Glomerular visceral epithelial cell (primary cell): ENCODE measurements at regions not wholly inside any gene's neighbourhood (a gene's known extent, or its start where the extent isn't known, plus 50 kb on each side); places are given as distances from the start of the nearest gene placed in this dataset.
A peak's percentile ranks its signal among the peaks of the same experiment; 100 is the strongest.
"Not testable (repeated sequence)": the region's sequence is repeated elsewhere in the genome, so short reads cannot be mapped to it uniquely, and the experiment has no call there.

ENCODE experiments used
- DNase-seq: peaks from one replicate; pipeline ENCODE4 v3.0.0-alpha.2; 2016; ENCODE audit errors: extremely low spot score

DNA sequence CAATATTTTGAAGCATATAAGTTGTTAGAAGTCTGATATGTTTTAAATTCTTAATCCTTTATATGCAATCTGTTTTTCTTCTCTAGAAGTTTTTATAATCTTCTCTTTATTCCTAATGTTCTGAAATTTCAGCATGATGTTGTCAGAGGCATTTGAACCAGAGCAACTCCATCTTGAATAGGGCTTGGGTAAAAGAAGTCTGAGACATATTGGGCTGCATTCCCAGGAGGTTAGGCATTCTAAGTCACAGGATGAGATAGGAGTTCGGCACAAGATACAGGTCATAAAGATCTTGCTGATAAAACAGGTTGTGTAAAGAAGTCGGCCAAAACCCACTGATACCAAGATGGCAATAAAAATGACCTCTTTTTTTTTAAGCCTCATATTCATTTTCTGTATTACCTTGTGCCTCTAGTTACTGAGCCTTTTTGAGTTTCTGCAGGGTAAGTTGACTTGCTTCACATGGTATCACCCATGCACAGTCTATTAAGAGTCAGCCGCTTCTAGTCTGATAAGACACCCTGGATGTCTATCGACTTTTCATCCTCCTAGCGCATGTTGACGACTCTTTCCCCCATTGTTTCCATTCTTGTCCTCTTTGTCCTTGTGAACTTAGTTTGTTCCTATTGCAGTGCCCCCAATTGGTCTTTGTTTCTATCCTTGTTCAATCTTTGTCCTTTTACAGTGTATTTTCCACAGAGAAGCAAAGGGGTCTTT, 80.8 kb upstream of the RNU6-1 start:
- DNase-seq = no peak

DNA sequence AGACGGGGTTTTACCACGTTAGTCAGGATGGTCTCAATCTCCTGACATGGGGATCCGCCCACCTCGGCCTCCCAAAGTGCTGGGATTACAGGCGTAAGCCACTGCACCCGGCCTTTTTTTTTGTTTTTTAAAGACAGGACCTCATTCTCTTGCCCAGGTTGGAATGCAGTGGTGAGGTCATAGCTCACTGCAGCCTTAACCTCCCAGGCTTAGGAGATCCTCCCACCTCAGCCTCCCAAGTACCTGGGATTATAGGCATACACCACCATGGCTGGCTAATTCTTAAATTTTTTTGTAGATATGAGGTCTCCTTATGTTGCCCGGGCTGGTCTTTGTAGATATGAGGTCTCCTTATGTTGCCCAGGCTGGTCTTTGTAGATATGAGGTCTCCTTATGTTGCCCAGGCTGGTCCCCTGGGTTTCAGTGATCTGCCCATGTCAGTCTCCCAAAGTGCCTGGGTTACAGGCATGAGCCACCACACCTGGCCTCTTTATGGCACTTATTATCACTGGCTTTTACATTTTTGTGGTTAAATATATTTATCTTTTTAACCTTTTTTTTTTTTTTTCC, 82.3 kb upstream of the RNU6-1 start:
- no peak for DNase-seq

DNA sequence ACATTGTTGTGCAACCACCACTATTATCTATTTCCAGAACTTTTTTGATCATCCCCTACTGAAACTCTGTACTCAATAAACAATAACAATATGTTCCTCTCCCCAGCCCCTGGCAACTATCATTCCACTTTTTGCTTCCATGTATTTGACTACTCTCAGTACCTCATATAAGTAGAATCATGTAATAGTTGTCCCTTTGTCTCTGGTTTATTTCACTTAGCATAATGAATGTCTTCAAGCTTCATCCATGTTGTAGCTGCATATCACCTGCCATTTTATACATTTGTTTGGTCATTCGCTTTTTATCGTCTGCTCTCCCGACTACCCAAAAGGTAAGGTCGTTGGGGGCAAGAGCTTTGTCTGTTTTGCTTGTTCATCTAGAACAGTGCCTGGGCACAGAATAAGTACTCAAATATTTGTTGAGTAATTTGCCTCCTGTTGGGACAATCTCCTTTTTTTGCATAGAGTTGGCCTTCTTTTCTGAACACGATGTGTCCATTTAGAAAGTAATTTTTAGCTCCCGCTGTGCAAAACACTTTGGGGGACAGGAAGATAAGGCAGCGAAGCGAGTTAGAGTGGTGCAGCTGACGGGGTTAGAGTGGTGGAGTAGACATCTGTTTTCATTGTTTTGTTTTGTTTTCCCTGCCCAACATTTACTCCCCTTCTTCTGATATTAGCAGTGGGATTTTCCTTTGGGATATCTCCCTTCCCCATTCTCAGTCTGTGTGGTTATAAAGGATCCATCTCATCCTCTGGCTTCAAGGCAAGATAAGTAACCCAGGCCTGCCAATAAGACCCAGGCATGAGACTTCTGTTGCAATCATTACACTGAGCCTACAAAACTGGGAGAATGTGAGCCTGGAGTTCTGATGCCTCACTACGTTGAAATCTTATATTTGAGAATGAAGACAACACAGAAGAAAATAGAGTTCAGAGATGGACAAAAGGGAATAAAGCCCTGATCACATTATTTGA, 83.4 kb upstream of the RNU6-1 start:
- DNase-seq = no peak

DNA sequence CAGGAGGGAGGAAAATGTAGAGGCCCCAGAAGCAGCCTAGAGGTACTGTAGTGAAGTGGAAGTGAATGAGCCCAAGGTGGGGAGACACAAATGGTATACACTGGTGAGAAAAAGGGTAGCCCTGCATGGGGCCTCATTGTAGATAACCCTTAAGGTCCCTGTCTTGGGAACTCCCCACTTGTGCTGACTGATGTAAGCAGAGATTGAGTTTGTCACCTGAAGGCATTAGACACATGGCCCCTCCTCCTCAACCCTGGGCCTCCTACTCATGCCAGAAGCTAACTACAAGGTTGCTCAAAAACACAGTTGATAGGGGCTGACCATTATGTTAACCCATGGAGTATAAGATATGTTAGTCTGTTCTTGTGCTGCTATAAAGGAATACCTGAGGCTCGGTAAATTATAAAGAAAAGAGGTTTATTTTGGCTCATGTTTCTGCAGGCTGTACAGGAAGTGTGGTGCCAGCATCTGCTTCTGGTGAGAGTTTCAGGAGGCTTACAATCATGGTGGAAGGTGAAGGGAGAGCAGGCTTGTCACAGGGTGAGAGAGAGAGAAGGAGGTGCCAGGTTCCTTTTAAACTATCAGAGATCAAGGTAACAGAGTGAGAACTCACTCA, 84.6 kb upstream of the RNU6-1 start:
- DNase-seq = no peak

DNA sequence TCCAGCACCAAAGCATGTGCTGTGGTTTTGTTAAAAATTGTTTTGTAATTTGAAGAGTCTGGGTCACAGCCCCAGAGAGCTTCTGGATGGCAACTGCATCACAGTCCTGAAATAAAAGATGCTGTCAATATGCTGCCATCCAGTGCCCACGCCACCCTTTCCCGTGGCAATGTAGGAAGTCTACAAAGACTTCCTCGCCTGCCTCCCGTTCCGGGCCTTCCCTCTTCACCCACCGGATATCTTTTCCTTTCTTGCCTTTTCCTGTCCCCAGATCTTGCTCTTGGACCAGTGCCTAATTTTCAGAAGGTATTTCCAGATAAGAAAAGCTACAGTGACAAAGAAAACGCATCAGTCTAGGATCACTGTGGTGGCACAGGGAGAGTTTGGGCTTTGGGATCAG, 85.3 kb upstream of the RNU6-1 start:
- DNase-seq = no peak

DNA sequence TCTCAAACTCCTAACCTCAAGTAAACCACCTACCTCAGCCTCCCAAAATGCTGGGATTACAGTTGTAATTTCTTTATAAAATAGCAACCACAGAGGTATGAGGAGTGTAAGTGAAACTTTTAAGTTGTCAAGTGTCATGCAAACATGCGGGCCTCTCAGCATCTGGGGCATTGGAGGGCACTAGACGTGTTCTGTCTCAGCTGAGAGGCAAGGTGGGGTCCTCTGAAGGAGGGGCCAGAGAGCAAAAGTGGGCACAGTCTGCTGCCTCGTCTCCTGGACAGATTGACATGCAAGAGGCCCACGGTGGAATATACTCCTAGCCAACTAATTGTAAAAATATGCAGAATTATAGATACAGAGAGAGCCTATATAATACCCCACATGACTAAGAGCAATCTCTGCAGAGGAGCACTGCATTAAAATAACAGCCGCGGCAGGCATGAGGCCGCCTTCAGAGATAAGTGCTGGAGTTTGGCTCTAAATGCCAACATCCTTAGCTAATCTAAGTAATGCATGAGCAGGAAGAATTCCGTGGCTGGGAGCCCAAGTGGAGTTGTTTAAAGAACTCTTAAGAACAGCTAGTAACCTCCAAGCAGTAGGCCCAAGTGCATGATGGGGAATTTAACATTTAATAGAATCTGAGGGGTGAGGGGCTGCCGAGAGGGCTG, 87.8 kb upstream of the RNU6-1 start:
- peak; percentile 87 for DNase-seq

DNA sequence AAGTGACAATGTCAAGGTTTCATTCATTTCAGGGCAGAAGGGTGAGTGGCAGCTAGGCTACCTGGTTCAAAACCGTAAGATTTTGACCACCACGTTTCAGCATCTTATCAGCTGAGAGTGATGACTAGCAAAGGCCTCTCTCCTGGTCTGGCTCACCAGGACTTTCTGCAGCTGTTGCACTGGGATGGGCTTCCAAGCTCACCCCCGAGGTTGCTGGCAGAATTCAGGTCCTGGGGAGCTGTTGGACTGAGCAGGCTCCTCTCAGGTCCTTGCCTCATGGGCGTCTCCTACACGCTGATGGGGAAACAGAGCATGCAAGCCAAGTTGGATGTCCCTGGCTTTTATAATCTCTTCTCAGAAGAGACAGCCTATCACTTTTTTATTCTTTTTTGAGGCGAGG, 88.8 kb upstream of the RNU6-1 start:
- DNase-seq = no peak

DNA sequence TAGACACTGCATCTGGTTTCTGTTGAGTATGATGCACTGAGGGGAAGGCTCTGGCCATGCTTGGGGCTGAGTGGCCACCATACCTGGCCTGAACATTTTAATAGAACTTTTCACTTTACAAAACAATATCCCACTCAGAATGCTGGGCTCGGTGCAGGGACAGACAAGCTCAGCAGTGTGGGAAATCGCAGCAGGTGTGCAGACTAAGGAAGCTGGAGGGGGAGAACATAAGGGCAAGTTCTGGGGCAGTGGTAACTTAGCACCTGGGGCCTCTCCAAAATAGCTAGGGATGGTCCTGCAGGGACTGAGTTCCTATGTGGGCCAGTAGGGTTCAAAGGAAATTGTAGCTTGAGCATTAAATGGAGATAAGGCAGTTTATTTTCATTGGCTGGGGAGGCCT, 90.9 kb upstream of the RNU6-1 start:
- no peak for DNase-seq

DNA sequence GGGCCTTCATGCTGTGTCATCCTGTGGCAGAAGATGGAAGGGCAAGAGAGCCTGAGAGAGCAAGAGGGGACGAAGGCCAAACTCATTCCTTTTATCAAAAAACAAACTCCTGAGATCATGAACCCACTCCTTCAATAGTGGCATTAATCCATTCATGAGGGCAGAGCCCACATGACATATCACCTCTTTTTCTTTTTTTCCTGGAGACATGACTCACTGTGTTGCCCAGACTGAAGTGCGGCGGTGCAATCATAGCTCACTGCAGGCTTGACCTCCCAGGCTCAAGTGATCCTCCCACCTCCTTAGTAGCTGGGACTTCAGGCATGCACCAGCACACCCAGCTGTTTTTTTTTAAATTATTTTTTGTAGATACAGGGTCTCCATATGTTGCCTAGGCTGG, 92.0 kb upstream of the RNU6-1 start:
- peak; percentile 70 for DNase-seq

DNA sequence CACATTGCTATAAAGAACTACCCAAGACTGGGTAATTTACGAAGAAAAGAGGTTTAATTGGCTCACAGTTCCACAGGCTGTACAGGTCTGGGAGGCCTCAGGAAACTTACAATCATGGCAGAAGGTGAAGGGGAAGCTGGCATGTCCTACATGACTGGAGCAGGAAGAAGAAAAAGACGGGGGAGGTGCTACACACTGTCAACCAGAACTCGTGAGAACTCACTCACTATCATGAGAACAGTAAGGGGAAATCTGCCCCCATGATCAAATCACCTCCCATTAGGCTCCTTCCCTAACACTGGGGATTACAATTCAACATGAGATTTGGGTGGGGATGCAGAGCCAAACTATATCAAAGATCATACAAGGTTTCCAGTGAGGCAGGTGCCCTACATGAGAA, 94.3 kb upstream of the RNU6-1 start:
- DNase-seq = not testable (repeated sequence)

DNA sequence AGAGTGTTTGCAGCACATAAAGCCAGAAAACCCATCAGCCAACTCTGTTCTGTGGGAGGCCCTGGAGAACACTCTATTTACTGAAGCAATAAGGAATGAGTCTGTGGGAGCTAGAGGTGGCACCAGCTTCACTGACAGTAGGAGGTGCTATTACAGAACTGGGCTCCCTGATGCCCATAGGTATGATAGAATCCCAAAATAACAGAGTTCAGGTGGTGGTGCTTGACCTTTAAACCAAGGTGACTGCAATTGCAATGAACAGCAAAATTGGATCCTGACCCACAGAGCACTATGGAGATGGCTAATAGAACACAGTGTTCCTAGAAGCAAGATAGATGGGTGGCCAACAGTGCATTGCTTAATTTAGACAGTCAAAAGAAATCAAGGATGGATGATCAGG, 95.4 kb upstream of the RNU6-1 start:
- DNase-seq = no peak

DNA sequence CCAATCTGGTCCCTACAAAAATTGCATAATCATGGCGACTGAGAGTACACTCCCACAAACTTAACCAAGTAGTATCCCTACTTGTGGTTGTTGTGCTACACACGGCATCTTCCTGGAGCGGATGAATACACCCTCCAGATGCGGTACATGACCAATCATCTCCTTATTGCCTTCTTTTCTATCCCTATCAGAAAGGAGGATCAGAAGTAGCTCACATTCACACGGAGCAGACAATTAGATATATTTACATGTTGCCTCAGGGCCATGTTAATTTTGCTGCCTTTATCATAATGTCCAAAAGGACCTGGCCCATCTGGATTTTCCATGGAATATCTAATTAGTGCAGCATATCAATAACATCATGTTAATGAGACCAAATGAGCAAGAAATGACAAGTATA, 96.4 kb upstream of the RNU6-1 start:
- DNase-seq = no peak

DNA sequence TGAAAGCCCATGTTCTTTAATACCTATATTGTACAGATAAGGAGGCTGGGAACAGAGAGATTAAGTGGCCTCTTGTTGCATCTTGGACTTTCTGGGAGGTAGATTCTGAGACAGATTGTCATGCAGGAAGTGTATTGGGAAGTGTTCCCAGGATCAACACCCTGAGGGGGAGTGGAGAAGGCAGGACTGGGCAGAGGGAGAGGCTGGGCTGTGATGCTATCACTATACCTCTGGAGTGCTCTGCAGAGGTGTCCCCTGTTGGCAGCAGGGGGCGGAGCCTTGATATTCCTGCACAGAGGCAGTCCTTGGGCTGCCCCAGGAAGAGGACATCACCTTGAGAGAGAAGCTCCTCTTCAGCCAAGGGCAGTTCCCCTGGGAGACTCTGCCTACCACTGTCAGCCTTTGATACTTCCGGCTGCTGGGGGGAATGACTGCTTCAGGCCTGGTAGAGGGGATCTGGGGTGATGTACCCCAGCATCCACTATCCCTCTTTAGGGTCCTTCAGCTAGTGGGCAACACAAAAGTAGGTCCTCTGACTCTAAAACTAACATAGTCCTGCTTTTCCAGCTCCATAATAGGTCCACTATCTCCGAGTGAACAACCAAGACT, 97.4 kb upstream of the RNU6-1 start:
- no peak for DNase-seq

DNA sequence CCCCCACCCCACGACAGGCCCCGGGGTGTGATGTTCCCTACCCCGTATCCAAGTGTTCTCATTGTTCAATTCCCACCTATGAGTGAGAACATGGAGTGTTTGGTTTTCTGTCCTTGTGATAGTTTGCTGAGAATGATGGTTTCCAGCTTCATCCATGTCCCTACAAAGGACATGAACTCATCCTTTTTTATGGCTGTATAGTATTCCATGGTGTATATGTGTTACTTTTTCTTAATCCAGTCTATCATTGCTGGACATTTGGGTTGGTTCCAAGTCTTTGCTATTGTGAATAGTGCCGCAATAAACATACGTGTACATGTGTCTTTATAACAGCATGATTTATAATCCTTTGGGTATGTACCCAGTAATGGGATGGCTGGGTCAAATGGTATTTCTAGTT, 99.3 kb upstream of the RNU6-1 start:
- not testable (repeated sequence) for DNase-seq

DNA sequence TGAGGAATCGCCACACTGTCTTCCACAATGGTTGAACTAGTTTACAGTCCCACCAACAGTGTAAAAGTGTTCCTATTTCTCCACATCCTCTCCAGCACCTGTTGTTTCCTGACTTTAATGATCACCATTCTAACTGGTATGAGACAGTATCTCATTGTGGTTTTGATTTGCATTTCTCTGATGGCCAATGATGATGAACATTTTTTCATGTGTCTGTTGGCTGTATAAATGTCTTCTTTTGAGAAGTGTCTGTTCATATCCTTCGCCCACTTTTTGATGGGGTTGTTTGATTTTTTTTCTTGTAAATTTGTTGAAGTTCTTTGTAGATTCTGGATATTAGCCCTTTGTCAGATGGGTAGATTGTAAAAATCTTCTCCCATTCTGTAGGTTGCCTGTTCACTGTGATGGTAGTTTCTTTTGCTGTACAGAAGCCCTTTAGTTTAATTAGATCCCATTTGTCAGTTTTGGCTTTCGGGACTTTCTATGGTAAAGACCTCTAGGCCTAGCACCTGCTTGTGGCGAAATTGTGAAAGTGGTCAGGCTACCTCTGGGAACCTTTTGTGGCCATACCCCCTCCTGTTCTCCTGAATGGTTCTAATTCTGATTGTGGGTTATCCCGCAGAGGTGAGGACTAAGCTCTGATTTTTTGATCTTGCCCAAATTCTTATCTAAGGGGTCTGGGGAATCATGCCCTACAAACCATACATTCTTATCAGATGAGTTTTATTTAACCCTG, 99.9 kb upstream of the RNU6-1 start:
- DNase-seq = not testable (repeated sequence)

DNA sequence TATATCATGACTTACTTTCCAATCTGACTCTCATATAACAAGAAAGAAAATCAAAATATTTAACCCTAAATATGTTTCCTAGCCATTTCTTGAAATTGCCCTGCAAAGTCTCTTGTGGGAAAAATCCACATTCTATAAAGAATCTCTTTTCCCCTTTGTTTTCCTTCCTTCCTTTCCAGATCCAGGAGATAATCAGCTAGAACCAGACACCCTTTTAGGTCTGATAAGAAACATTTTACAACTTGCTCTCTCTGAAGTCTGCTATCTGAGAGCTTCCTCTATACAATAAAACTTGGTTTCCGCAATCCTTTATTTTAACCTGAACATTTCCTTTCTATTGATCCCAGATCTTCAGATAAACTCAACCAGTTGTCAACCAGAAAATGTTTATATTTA, 100.5 kb upstream of the RNU6-1 start:
- no peak for DNase-seq

DNA sequence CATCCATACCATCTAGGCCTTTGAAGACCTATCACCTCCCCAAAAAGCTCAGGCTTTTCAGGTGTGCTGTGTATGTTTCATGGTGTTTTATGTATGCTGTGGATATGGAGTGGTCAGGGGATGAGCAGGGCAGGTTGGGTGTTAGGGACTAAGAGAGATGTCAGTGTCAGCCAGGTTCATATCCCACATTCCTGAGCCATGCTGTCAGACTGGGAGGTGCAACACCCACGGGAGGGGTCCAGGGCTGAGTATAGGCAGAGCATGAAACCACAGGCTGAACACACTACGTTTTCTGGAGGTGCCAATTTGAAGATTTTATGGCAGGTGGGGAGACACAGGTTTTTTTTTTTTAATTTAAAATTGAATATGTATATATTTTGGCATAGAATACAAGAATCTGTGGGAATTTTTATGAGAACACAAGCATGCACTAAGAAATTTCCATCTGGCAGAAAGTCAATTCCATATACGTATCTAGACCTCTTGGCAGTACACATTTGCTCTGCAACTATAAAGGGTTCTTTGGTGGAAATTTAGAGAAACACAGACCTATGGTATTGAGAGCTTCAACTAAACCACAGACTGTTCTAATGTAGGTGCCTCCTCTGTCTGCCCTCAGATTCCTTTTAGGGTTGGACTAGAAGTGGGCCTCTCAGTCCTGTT, 101.9 kb upstream of the RNU6-1 start:
- peak; percentile 77 for DNase-seq

DNA sequence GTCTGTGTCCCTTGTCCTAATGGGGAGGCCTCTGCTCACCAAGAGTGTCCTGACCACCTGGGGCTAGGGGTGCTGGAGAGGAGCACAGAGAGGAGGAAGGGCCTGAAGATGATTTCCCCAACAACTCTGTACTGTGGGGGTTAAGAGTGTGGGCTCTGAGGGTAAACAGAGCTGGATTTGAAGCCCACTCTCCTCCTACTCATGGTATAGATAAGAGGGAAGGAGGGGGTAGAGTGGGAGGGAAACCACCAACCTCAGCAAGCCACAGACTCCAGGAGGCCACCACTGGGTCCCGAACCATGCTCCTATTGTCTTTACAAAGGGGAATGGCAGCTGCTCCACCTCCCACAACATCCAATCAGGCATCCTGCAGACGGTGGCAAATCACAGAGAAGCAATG, 103.6 kb upstream of the RNU6-1 start:
- DNase-seq = no peak

DNA sequence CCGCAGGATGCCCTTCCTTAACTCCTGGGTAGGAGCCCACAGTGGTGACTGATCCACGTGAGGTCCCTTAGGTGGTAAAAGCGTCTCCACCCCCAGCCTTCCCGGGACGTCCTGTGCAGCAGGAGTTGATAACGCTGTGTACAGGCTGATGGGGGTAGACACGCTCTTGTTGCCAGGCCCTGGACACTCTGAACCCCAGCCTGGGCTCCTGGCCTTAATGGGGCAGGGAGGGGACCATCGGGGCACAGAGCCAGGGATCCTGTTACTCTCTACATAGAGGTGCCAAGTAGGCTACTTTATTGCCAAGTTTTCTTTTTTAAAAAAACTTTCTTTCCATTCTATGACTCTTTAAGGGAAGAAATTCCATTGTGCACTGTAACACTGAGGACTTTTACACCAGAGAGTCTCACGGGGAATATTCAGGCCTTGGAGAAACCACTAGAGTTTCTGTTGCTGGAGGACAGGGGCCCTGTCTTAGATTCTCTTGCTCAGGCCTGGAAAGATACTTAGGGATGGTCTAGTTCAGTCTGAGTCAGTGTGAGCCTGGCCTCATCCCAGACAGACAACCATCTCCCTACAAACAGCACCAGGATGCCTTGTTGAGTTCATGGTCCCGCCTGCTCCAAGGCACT, 104.3 kb upstream of the RNU6-1 start:
- no peak for DNase-seq

DNA sequence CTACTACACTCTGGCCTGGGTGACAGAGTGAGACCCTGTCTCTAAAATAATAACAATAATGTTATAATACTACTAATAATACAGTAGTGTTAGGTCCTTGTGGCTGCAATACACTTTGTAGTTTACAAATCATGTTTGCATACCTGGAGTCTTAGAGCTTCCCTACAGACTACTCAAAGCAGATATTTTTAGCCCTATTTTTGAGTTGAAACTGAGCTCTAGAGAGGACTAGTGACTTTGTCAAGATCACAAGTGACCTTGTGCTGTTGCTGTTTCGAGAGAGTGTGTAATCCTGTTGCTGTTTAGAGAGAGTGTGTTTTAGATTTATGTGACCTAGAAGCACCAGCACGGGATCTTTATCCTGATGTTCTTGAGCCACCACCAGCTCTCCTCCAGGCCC, 105.3 kb upstream of the RNU6-1 start:
- DNase-seq = no peak
